Upper lobe of left lung (tissue), 6 donors: ENCODE measurements at regions not wholly inside any gene's neighbourhood (a gene's known extent, or its start where the extent isn't known, plus 50 kb on each side); places are given as distances from the start of the nearest gene placed in this dataset.

ENCODE experiments used
- ATAC-seq, 2 donors: fragments of 200-7000 bp; cut with Tn5 transposase; one replicate each; pipeline ENCODE4 v1.9.1; 2022; ENCODE audit warnings: mild to moderate bottlenecking in 2 of 2, moderate library complexity in 2 of 2; ENCODE audit not compliant: low FRiP score in 2 of 2
- DNase-seq, 2 donors: peaks; one replicate each; pipeline ENCODE4 v3.0.0-alpha.2; 2019 to 2020
- H3K27ac ChIP-seq, 4 donors: fragments of 200-600 bp; sonication (generic); one replicate each; pipeline ENCODE4 v1.5.1; 2016 to 2019
- H3K27me3 ChIP-seq, 4 donors: fragments of 200-600 bp; sonication (generic); one replicate each; pipeline ENCODE4 v1.5.1; 2017 to 2019
- H3K36me3 ChIP-seq, 4 donors: fragments of 200-600 bp; sonication (generic); one replicate each; pipeline ENCODE4 v1.5.1; 2016 to 2019
- H3K4me1 ChIP-seq, 4 donors: fragments of 200-600 bp; sonication (generic); one replicate each; pipeline ENCODE4 v1.5.1; 2018 to 2019
- H3K4me3 ChIP-seq, 4 donors: fragments of 200-600 bp; sonication (generic); one replicate each; pipeline ENCODE4 v1.5.1; 2017 to 2019; ENCODE audit warnings: mild to moderate bottlenecking in 2 of 4, moderate library complexity in 1 of 4
- H3K9me3 ChIP-seq, 4 donors: fragments of 200-600 bp; sonication (generic); one replicate each; pipeline ENCODE4 v1.5.1; 2018 to 2019
- CTCF ChIP-seq, 6 experiments: fragments of 450-650 bp in 4 of 6; fragments of 200-600 bp in 2 of 6; sonication (generic) in 2 of 6; IDR thresholded peaks; one replicate each; pipeline ENCODE4 v1.5.1; 2016 to 2019; ENCODE audit warnings: antibody characterized with exemption in 6 of 6
- EP300 ChIP-seq, 4 donors: sonication (generic); formaldehyde crosslinking; IDR thresholded peaks; one replicate each; pipeline ENCODE4 v1.5.1; 2017; ENCODE audit warnings: antibody characterized with exemption in 4 of 4, control low read depth in 2 of 4
- POLR2A ChIP-seq, 4 donors: fragments of 450-650 bp; IDR thresholded peaks; one replicate each; pipeline ENCODE4 v1.5.1; 2016 to 2017; ENCODE audit warnings: antibody characterized with exemption in 4 of 4, mild to moderate bottlenecking in 2 of 4
- POLR2AphosphoS5 ChIP-seq, 2 donors: sonication (generic); formaldehyde crosslinking; IDR thresholded peaks; one replicate each; pipeline ENCODE4 v1.5.1; 2017; ENCODE audit warnings: antibody characterized with exemption in 2 of 2
- WGBS, 2 donors: methylation state at CpG; one replicate each; pipeline ENCODE4 v1.1.5; 2017 to 2018; 5-methylcytosine and 5-hydroxymethylcytosine counted together
- donor health status: DM: no; HTN: no; CAD: no; lungs with moderate emphysema.
- donor health status: DM: no; HTN: yes; CAD: no; lungs with severe emphysema.

GRCh38 chr5:74055486-74056106 is 429.6 kb downstream of the ARHGEF28 start:
- ATAC-seq (no peak), DNase-seq (no peak)
- Histone ChIP-seq H3K9me3 (no peaks in the 10 kb centered on the region), H3K27me3 (no peaks in the 10 kb centered on the region), H3K36me3 (no peaks in the 10 kb centered on the region), H3K4me3 (no peak overlapping the region), H3K4me1 (peaks cover 0 to 7% (median 1%) of the 10 kb centered on the region in 4 donors), H3K27ac (no peak overlapping the region)
- TF ChIP-seq CTCF (IDR thresholded peaks at IDR 0.05) (no peak), POLR2AphosphoS5 (IDR thresholded peaks at IDR 0.05) (no peak)
- 65 to 83% methylated on average over 7 of the region's 7 CpGs for WGBS, 2 donors

GRCh38 chr5:74054641-74055421 is 428.8 kb downstream of the ARHGEF28 start:
- Histone ChIP-seq H3K36me3 (no peaks in the 10 kb centered on the region), H3K9me3 (no peaks in the 10 kb centered on the region), H3K4me3 (no peak overlapping the region), H3K27ac (no peak overlapping the region), H3K27me3 (no peaks in the 10 kb centered on the region), H3K4me1 (peaks cover 0 to 7% (median 1%) of the 10 kb centered on the region in 4 donors)
- no peak for TF ChIP-seq POLR2AphosphoS5 (IDR thresholded peaks at IDR 0.05)
- TF ChIP-seq EP300 (IDR thresholded peaks at IDR 0.05), result no peak
- no peak for TF ChIP-seq CTCF (IDR thresholded peaks at IDR 0.05)
- no peak for TF ChIP-seq POLR2A (IDR thresholded peaks at IDR 0.05)
- WGBS, 2 donors, result 65 to 66% methylated on average over 5 of the region's 5 CpGs
- ATAC-seq (no peak), DNase-seq (no peak)

DNA sequence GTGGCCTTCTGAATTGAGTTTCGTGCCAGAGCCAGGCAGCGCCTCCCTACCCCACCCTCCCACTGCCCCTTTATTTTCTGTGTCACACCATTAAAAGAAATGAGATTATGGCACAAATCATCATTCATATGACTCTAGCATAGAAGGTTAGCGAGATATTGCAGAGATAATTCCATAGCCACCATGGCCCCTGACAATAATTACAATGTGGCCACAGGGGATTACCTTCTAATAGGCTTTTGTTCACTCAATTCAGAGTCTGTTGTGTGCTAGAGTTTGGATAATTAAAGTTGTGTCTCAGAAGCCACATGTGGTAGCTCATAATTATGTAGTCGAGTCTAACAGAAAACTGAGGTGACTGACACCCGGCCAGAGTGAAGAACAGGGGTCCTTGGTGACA is 428.1 kb downstream of the ARHGEF28 start:
- H3K9me3 ChIP-seq, result no peaks in the 10 kb centered on the region
- H3K27ac ChIP-seq, result no peak overlapping the region
- DNase-seq, result no peak
- H3K4me1 ChIP-seq, result peaks cover 0 to 7% (median 1%) of the 10 kb centered on the region in 4 donors
- no peak overlapping the region for H3K4me3 ChIP-seq
- no peaks in the 10 kb centered on the region for H3K27me3 ChIP-seq
- H3K36me3 ChIP-seq, result no peaks in the 10 kb centered on the region
- 86 to 100% methylated on average over 5 of the region's 5 CpGs for WGBS, 2 donors
- TF ChIP-seq POLR2AphosphoS5 (IDR thresholded peaks at IDR 0.05) (no peak), EP300 (IDR thresholded peaks at IDR 0.05) (no peak), POLR2A (IDR thresholded peaks at IDR 0.05) (no peak), CTCF (IDR thresholded peaks at IDR 0.05) (no peak)
- ATAC-seq, result no peak

- DNase-seq (no peak), ATAC-seq (no peak)
- TF ChIP-seq CTCF (IDR thresholded peaks at IDR 0.05) (no peak), EP300 (IDR thresholded peaks at IDR 0.05) (no peak), POLR2A (IDR thresholded peaks at IDR 0.05) (no peak), POLR2AphosphoS5 (IDR thresholded peaks at IDR 0.05) (no peak)
- Histone ChIP-seq H3K27me3 (no peaks in the 10 kb centered on the region), H3K27ac (no peak overlapping the region), H3K4me3 (no peak overlapping the region), H3K36me3 (no peaks in the 10 kb centered on the region), H3K9me3 (no peaks in the 10 kb centered on the region), H3K4me1 (peaks cover 0 to 7% (median 1%) of the 10 kb centered on the region in 4 donors)
- WGBS, 2 donors, result 84 to 89% methylated on average over 7 of the region's 7 CpGs
These were observed 426.6 kb downstream of the ARHGEF28 start for GRCh38 chr5:74052441-74053221.
